GM19468 (cell line): ENCODE measurements at regions not wholly inside any gene's neighbourhood (a gene's known extent, or its start where the extent isn't known, plus 50 kb on each side); places are given as distances from the start of the nearest gene placed in this dataset.

Experiments used
- ATAC-seq: cut with Tn5 transposase; IDR thresholded peaks from one replicate; pipeline ENCODE4 v1.9.1; 2021; ENCODE audit warnings: mild to moderate bottlenecking, moderate library complexity, moderate number of reproducible peaks; ENCODE audit not compliant: unreplicated experiment; ENCODE audit errors: extremely low read depth

DNA sequence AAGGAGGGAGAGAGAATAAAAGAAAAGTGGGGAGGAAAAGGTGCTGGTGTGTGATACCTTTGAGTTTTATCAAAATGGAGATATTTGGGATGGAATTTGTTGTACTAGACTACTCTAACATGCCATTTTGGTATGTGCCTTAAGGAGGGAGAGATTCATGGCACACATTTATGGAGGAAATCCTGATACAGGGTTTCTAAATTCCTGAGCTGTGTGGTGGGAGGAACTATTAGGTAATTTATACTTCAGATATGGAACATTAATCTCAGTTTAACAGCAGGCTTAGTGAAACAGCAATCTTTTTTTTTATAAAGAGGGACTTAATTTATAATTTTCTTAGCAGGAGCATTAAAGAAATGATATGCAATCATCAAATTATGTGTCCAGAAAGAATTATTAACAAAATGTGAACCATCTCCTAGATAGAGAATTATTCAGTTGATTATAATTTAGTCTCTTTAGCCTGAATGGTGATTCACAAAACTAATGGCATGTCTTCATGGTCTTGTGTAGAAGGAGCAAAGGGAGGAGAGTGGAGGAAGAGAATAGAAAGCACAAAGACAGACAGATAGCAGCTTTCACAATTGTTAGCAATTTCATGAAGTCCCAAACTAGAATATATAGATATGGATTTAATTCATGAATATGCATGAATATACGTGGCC, 301.6 kb downstream of the HLX start:
- ATAC-seq = no peak

DNA sequence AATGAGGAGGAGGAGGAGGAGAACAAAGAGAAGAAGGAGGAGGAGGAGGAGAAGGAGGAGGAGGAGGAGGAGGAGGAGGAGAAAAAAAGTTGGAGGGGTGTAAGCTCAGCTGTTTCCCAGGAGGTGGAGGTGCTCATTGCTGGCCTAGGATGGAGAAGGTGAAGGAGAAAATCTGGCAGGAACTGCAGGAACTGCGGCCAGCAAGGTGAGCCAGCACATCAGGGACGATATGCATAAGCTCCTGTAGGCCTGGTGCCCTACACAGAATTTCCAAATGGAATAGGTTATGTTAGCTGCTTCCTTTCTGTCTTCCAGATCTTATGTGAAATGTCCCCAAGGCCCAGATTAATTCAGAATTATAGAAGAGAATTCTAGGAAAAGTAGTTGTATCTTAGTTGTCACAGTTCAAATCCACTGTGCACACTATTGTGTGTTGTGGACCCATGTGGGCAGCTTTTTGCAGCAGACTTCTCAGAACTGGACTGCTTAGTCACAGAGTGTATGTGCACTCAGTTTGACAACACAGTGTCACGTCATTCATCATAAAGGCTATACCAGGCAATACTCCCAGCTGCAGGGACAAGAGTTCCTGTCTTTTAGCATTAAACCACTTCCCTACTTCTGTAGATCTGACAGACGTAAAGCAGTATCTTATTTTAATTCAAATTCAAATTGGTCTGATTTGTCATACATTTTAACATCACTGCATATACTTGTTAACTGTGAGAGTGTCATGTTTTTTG, 303.7 kb downstream of the HLX start:
- no peak for ATAC-seq

DNA sequence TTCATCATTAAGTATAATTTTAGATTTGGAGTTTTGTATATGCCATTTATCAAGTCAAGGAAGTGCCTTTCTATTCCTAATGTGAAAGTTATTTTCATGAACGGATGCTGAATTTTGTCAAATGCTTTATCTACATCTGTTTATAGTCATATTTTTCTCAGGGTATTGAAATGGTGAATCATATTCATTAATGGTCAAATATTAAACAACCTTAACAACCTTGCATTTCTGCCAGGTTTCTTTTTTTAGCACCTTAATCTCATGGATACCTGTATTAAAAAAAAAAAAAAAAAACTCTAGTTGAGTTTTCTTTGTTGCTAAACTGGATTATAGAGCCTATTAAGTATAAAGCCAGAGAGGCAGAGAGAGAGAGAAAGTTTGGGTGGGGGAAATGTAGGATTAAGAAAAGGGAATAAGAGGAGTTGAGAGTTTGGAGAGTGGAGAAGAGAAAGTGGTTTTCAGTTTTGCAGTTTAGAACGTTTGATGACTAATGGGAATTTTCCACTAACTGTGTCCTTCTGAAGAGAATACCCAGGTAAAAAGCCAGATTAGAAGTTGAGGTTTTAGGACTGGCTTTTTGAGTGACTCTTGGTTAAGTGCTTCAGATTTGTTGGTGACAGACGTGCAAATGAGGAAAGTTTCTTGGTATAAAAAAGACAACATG, 305.0 kb downstream of the HLX start:
- no peak for ATAC-seq

GRCh38 chr1:221187174-221187573, 307.9 kb downstream of the HLX start:
- no peak for ATAC-seq

DNA sequence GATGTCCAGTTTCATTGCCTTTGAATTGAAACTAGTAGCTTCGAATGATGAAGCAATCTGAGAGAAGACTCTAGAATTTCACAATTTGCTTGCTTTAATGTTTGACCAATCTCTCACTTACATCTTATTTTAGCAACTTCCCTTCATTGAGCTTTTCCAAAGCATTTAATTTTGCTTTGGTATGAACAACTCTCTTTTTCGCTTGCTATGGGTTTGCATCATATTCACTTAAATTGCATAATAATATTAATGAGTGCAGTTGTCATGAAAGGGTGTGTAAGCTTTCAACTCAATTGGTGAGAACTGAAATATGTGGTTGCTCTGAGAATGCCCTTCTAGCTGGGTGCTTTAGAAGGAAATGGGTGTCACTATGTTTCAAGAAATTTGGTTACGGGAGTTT, 309.2 kb downstream of the HLX start:
- ATAC-seq = no peak

DNA sequence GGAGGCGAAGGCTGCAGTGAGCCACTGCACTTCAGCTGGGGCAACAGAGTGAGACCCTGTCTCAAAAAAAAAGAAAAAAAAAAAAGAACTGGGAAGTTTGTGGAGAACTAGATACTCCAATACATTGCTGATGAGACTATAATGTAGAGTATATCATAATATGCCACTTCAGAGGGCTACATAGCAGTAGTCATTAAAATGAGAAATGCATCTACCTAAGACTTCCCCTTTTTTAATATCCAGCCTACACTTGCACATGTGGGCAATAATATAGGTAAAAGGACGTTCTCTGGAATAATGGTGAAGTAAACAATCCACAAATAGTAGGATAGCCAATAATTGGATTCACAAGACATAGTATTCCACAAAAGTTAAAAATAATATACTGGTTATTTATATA, 311.0 kb downstream of the HLX start:
- no peak for ATAC-seq

GRCh38 chr1:221192055-221192454, 312.8 kb downstream of the HLX start:
- no peak for ATAC-seq

GRCh38 chr1:221200464-221200863, 321.2 kb downstream of the HLX start:
- ATAC-seq = peak; percentile 37

DNA sequence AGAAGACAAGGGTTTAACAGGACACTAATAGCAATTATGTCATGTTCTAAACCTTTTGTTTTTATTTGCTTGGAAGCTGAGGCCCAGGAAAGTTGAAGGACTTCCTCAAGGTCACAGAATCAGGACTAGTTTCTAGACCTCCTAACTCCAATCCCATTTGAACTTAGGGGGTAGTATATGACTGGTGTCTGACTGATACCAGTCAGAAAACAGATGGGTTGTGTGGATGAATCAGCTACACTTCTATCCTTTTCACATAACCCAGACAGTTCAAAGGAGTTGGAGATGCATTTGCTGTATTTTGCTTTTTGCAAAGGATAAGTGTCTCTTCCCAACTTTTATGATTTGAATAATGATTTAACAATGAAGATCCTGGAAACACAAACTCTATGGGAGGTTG, 322.5 kb downstream of the HLX start:
- no peak for ATAC-seq

- no peak for ATAC-seq
Observed at GRCh38 chr1:221203224-221204054, 324.2 kb downstream of the HLX start.

DNA sequence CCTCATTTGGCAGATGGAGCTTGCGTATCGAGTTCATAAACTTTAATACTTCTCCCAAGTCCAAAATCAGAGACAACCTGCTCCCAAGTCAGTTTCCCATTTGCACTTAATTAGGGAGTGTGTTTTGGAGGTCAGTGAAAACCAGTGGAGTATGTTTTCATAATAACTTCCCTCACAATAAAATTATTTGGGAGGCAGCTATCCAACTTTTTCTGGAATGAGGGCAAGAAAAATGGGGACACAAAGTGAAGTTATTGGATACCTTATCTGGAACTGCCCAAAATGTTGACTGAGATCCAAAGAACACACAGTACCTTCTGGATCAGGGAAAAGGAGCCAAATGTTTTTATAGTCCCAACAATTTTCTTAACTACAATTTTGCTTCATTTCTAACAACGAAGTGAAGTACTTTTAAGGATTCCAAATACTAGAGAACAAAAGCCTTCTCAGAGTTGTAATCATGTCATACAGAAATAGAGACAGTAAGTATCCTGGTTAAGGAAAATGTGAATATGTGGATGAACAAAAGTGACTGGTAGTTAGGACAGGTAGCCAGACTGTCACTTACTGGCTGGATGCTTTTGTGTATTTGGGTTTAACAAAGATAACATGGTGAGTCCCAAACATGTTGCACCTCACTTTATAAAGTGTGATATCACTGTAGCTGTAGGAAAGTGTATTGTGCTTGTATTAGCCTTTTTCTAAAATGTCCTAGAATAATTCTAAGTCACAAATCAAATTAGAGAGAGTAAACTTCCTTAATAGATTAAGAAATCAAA, 325.0 kb downstream of the HLX start:
- ATAC-seq = no peak

DNA sequence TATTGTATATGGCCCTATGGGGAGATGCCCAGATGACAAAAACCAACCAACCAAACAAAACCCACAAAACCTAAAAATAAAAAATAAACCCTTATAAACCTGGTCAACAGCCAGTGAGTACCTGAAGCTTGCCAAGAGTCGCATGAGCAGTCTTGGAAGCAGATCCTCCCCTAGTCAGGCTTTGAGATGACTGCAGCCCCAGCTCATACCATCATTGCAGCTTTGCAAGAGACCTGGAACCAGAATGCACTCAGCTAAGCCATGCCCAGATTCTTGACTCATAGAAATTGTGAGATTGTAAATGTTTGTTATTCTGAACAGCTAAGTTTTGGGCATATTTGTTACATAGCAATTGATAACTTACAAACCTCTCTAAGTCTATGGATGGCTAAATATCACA, 326.8 kb downstream of the HLX start:
- no peak for ATAC-seq

DNA sequence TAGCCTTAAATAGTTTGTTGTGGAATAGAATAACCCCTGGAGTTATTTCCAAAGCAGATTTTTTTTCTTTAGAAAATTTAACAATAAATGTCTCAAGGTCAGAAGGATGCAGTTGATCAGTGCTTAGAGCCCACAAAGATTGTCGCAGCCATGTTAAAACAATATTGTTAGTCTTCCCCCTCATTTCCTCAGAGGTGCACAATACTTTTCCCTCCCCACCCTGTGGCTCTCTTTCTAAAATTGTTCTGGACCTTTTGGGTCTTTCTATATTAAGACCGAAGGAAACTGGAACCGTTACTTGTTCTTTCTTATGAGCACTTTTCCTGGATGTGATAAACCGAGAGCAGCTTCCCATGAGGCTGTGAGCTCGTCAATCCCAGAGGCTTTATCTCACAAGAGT, 333.7 kb downstream of the HLX start:
- no peak for ATAC-seq

GRCh38 chr1:221217029-221217428, 337.8 kb downstream of the HLX start:
- no peak for ATAC-seq

- no peak for ATAC-seq
Observed at GRCh38 chr1:221223281-221223680, 344.0 kb downstream of the HLX start.

GRCh38 chr1:221227460-221227859, 348.2 kb downstream of the HLX start:
- ATAC-seq = no peak

DNA sequence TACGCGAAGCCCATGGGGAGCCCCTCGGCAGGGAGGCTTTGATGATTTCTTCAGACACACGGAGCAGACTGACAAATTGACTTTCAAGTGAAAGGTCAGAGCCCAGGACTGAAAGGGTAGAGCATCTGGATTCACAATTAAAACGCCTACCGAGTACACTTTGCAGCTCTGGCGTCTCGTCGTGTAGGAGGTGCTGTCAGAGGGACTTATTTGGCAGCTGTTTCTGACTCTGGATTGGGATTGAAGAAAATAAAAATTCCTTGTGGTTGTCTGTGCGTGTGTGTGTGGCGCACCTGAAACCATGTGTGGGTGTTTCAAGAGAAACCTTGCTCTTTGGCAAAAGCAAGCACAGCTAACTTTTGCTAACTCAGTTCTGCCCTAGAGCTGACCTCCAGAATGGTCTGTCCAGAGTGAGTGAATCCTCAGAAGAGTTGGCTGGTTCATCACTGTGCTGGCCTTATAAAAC, 348.7 kb downstream of the HLX start:
- no peak for ATAC-seq

GRCh38 chr1:221228594-221228993, 349.4 kb downstream of the HLX start:
- ATAC-seq = no peak

DNA sequence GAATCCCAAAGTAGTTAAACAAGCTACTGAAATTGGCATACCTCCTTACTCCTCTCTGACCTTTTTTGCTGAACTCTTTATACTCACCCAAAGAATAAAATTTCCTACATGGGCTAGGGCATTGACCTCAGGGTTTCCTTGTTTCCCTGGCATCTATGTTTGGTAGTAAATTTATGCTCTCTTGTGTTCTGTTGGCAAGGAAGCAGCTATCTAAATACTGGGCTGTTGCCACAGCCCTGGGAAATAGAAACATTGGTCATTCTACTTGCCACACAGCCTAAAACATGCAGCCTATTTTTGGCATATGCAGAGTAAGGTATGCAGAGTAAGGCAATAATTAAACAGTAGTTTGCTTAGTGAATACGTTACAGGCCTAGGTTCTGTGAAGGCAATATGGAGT, 351.4 kb downstream of the HLX start:
- ATAC-seq = no peak

DNA sequence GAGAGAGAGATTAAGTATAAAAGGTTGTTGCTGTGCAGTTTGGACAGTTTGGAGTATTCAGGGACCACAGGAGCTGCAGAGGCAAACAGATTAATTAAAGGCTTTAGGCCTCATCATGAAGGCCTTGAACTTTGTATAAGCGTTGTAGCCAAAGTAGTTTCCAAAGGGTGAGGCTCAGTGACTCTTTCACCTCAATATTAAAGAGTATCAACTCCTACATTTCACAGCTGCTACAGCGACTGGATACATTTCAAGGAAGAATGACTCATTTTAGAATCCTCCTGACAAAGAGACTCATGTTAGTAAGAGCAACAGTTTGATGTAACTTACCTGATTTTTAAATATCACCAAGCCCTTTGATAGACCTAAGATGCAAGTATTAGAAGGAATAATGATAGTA, 355.5 kb downstream of the HLX start:
- no peak for ATAC-seq
